ENCODE measurements at regions not wholly inside any gene's neighbourhood (a gene's known extent, or its start where the extent isn't known, plus 50 kb on each side); places are given as distances from the start of the nearest gene placed in this dataset.

GRCh38 chr5:4773827-4774317, 366.3 kb upstream of the ADAMTS16 start:
- no peak for DNase-seq

GRCh38 chr5:4777435-4777834, 362.7 kb upstream of the ADAMTS16 start:
- DNase-seq: no peak

GRCh38 chr5:4780633-4781032, 359.5 kb upstream of the ADAMTS16 start:
- DNase-seq: no peak

- no peak for DNase-seq
These were observed 358.8 kb upstream of the ADAMTS16 start for GRCh38 chr5:4781299-4781698.

- no peak for DNase-seq
These were observed 354.2 kb upstream of the ADAMTS16 start for GRCh38 chr5:4785971-4786370.

GRCh38 chr5:4797445-4797844, 342.7 kb upstream of the ADAMTS16 start:
- DNase-seq: no peak

- no peak for DNase-seq
These were observed 338.1 kb upstream of the ADAMTS16 start for GRCh38 chr5:4802044-4802443.

- no peak for DNase-seq
These were observed 335.3 kb upstream of the ADAMTS16 start for GRCh38 chr5:4804691-4805360.

- DNase-seq: no peak
These were observed 325.1 kb upstream of the ADAMTS16 start for GRCh38 chr5:4815002-4815401.

- DNase-seq: no peak
These were observed 322.4 kb upstream of the ADAMTS16 start for GRCh38 chr5:4817767-4818166.

GRCh38 chr5:4831325-4831724, 308.8 kb upstream of the ADAMTS16 start:
- DNase-seq: no peak

GRCh38 chr5:4832471-4832870, 307.7 kb upstream of the ADAMTS16 start:
- DNase-seq: no peak

- no peak for DNase-seq
These were observed 306.9 kb upstream of the ADAMTS16 start for GRCh38 chr5:4833104-4833738.

GRCh38 chr5:4837489-4838058, 302.6 kb upstream of the ADAMTS16 start:
- DNase-seq: no peak

- no peak for DNase-seq
These were observed 294.9 kb upstream of the ADAMTS16 start for GRCh38 chr5:4845221-4845620.

GRCh38 chr5:4847766-4848165, 292.4 kb upstream of the ADAMTS16 start:
- DNase-seq: no peak

- no peak for DNase-seq
These were observed 285.1 kb upstream of the ADAMTS16 start for GRCh38 chr5:4855036-4855435.

GRCh38 chr5:4855880-4856279, 284.2 kb upstream of the ADAMTS16 start:
- DNase-seq: no peak

- no peak for DNase-seq
These were observed 282.4 kb upstream of the ADAMTS16 start for GRCh38 chr5:4857761-4858160.

GRCh38 chr5:4859500-4860235, 280.5 kb upstream of the ADAMTS16 start:
- DNase-seq: no peak

- no peak for DNase-seq
These were observed 279.5 kb upstream of the ADAMTS16 start for GRCh38 chr5:4860631-4861030.

GRCh38 chr5:4862500-4862899, 277.6 kb upstream of the ADAMTS16 start:
- peak; percentile 19 for DNase-seq

GRCh38 chr5:4866131-4866659, 273.9 kb upstream of the ADAMTS16 start:
- DNase-seq: no peak
